OCI-LY1 (cell line): ENCODE measurements at regions not wholly inside any gene's neighbourhood (a gene's known extent, or its start where the extent isn't known, plus 50 kb on each side); places are given as distances from the start of the nearest gene placed in this dataset.

Experiments used
- EZH2 ChIP-seq: fragments of 200-600 bp; sonication (generic), shearing (Covaris generic); IDR thresholded peaks from 2 replicates; pipeline ENCODE4 v1.8.0; 2017; ENCODE audit warnings: borderline replicate concordance, mixed run types, mild to moderate bottlenecking, antibody characterized with exemption, low read length, moderate library complexity, mixed read lengths
- TF ChIP-seq, protein P1 (sequence below): fragments of 200-600 bp; sonication (generic), shearing (Covaris generic); IDR thresholded peaks from 2 replicates; pipeline ENCODE4 v1.5.1; 2017; ENCODE audit warnings: mild to moderate bottlenecking, antibody characterized with exemption, low read length, moderate library complexity, mixed read lengths

DNA sequence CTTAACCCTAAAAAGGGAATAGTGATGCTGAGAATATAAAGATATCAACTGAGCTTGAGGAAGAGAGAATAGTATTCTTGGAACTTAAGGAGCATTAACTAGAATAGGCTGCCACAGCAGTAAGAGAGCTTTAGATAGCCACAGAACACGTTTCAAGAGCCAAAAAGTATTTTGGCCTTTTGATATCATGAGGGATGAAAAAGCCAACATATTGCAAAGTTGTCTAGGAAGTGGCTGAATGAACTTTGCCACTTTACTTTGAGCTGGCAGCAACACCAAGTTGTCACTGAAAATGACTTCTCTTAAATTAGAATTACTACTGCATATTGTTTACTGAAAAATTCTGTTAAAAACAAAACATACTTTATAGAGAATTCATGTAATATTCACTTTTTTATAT is 1476.2 kb downstream of the MRPL39 start:
- TF ChIP-seq, protein P1, sequence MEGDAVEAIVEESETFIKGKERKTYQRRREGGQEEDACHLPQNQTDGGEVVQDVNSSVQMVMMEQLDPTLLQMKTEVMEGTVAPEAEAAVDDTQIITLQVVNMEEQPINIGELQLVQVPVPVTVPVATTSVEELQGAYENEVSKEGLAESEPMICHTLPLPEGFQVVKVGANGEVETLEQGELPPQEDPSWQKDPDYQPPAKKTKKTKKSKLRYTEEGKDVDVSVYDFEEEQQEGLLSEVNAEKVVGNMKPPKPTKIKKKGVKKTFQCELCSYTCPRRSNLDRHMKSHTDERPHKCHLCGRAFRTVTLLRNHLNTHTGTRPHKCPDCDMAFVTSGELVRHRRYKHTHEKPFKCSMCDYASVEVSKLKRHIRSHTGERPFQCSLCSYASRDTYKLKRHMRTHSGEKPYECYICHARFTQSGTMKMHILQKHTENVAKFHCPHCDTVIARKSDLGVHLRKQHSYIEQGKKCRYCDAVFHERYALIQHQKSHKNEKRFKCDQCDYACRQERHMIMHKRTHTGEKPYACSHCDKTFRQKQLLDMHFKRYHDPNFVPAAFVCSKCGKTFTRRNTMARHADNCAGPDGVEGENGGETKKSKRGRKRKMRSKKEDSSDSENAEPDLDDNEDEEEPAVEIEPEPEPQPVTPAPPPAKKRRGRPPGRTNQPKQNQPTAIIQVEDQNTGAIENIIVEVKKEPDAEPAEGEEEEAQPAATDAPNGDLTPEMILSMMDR, result no peak
- no peak for TF ChIP-seq EZH2
